ENCODE measurements at regions not wholly inside any gene's neighbourhood (a gene's known extent, or its start where the extent isn't known, plus 50 kb on each side); places are given as distances from the start of the nearest gene placed in this dataset.

DNA sequence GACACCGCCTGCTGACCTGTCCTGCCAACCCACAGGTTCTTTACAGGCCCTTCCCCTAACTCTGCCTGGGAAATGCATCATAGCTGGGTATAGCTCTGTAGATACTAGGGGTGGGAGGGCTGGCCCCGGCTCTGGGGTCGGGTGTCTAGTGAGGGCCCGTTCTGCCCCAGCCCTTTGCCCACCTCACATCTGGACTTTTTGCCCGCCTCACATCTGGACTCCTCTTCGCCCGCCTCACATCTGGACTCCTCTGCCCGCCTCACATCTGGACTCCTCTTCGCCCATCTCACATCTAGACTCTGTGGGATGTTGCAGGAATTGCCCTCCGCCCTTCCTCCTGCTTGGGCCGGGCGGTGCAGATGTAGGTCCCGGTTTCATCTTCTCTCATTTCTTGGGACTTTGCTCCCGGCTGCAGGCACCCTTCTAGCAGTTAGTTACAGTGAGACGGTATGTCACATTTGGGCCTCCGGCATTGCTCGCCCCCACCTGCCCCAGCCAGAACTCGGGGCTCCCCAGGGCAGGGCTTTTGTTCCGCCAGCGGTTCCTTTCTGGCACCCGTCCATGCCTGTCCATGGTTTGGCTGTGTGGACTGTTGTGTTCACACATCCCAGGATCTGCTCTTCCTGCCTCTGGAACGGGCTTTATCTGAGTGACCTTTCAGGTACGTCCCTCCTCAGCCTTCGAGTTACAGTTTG lies 1153.7 kb downstream of the BRD1 start:
- DNase-seq (ENCODE audit: low spot score), result no peak

DNA sequence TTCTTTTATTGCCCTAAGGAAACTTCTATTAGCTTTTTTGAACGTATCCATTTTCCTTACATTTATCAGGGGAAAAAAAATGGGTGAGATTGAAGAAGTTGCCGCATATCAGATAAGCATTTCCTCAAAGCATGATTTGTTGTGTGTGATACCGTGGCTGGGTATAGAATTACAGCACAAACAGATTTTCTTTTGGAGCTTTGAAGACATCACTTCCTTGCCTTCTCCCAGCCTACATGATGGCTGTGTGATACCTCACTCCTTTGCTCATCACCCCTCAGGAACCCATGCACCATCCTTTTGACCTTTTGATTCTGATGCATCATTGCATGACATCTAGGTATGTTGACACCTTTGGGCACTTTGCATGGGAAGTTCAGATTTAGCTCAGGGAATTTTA lies 1155.3 kb downstream of the BRD1 start:
- no peak for DNase-seq (ENCODE audit: low spot score)

DNA sequence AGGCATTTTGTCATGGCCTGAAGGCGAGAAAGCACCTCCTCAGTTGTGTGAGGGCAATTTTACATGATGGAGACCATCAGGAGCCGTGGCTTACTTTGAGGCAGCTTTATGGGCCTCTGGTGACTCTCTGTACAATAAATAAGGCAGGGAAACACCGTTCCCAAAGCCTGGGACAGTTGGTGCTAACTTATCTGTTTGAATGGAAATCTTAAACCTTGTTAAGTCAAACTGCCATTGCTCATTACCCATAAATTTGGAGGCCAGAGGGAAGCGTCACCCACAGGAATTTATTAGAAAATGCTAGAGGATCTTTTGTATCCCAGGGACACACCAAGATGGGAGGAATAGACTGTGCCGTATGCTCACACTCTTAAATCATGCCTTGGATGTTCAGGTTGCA lies 1156.9 kb downstream of the BRD1 start:
- no peak for DNase-seq (ENCODE audit: low spot score)

DNA sequence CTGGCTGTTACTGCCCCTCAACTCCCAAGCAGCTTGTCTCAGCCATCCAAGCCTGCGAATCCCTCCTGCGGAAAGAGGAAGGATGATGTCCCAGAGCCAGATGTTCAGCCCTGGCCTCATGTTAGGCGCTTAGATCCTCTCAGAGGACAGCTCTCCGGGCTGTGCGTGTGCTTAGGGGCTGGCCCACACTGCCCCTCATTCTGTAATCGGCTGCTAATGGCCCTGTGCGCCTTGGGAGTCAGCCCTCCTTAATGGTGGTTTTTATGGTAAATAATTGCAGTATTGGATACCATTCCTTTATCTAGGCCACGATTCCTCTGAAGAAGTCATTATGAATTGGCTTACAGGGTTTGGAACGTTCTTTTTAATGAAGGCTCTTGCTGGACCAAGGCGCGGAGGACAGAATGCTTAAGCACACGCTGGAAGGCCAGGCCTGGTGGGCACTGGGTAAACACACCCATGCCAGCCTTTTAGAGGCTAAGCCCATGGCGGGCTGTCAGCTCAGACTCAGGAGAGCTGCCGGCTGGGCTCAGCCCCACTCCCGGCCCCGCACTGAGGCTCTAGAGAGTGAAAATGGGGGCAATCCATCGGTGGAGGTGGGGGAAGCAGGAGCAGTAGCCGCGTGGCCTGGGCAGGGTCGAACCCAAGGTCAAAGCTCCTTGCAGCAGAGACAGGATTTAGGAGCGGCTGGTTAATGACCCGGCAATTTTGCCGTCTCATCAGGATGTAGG lies 1157.5 kb downstream of the BRD1 start:
- no peak for DNase-seq (ENCODE audit: low spot score)

DNA sequence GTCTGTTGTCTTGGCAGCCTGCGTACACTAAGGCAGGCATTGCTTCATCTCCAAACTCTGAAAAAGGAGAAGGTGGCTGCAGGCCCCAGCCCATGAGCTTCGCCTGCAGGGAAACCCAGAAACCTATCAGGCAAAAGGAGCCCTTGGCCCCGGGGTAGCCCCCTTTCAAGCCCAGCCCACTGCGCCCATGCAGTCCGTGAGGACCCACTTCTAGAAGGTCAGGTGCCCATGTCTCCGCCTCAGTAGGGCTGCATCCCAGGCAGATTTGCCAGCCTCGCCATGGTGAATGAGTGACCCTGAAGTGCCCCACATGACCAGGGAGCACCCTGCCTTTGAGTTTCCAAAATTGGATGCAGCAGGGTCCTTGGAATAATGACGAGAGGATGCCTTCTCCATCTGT lies 1158.4 kb downstream of the BRD1 start:
- no peak for DNase-seq (ENCODE audit: low spot score)

DNA sequence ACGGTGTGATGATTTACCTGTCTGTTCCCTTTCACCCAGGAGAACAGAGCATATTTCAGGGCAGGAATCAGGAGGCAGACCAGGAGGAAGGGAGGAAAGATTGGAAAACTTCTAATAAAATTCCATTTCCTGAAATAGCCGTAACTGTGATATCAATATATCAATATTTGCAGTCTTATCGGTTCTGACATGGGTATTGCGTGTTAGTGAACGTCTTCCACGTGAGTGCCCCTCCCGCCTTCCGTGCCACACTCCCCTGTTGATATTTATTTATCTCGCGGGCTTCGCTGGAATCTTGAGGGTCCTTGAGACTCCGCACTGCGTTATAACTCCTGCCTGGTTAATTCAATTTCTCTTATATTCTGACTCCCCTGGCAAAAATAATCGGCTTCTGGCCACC lies 1160.4 kb downstream of the BRD1 start:
- DNase-seq (ENCODE audit: low spot score), result no peak

DNA sequence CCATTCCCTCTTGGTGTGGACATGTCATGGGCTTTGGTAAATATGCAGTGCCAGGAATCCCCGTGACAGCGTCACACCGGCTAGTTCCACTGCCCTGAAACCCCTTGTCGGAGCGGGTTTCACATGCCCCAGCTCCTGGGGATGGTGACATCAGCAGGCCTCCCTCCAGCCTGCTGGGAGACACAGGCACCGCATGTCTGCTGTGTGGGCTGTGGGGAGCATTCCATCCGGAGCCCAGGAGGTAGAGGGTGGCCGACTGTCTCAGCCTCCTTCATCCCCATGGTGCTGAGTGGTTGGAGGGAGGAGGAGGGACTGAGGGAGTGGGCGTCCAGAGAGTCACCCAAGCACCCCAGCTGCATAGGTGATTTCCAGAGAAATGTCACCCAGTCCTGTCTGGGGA lies 1161.1 kb downstream of the BRD1 start:
- DNase-seq (ENCODE audit: low spot score), result no peak

DNA sequence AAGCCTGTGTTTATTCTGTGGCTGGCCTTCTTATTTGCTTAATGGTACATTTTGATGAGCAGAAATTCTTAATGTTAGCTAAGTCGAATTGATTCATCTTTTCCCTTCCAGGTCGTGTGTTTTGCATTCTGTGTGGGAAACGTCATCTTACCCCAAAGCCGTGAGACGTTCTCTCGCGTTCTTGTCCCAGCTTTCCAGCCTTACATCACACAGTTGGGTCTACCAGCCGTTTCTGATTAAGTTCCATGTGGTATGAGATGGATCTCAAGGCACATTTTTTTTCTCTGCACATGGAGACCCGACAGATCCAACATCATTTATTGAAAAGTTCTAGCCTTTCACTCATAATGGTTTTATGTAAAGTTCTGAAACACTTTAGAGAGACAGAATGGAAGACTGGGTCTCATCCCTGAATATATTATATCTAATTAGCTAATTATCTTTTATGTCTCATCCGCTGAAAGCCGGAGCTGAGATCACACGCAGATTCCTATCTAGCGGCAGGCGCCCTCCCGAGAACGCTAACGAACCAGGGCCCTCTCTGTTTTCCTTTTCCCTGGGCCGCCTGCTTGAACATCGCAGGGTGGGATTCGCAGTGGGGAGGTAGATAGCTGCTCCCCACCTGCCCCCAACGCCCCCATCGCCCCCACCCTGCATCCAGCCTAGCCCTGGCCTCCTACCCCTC lies 1162.2 kb downstream of the BRD1 start:
- no peak for DNase-seq (ENCODE audit: low spot score)

DNA sequence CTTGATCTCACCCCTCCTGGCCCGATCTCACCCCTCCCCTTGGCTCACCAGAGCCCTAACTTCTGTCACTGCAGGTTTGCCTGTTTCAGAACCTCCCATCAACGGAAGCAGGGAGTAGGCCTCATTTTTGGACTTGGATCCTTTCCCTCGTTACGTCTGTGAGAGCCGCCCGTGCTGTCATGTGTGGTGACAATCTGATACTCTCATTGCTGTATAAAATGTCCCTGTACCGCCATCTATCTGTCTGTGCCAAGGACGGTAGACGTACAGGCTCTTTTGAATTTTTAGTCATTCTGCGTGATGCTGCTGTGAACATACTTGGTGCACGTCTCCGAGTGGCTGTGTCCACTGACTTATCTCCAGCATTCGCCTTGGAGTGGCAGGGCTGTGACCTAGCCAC lies 1163.1 kb downstream of the BRD1 start:
- DNase-seq (ENCODE audit: low spot score), result no peak

DNA sequence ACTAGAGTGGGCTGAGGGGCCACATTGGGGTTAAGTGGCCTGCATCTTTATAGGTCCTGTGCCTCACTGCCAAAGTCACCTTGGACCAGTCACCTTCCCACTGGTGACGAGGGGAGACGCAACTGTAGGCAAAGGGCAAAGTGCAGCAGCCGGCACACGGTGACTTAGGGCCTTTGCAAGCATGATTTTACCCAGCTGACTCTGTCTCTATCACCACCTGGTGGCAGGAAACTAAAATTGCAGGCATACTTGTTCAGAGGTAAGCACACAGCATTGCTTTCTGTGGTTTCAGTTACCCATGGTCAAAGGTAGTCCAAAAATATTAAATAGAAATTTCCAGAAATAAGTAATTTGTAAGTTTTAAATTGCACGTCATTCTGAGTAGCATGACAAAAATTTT lies 1164.4 kb downstream of the BRD1 start:
- DNase-seq (ENCODE audit: low spot score), result no peak

DNA sequence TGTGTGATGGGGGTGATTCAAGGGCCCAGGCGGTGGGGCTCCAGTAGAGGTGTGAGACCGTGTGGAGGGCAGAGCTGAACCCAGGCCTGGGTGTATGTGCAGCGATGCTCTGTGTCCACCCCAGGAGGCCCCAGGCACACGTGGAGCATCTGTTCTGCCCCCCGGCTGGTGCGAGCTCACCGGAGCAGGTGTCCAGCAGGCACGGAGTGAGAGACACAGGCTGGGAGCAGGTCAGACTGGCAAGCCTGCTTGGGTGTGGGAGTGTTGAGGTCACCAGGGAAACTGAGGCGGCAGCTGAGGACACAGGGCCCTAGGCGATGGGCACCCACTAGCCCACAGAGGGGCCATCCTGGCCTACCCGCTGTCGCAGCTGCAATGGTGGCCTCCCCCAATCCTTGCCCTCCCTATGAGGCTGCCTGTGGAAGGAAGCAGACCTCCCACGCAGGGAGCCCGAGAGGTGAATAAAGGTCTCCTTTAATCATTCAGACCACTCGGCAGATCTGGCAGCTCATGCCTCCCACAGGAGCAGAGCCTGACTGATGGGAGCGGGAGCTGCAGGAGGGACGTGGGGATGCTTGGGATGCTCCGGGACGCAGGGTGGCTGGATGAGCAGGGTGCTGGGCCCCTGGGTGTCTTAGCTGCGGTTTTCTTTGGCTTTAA lies 1165.1 kb downstream of the BRD1 start:
- DNase-seq (ENCODE audit: low spot score), result no peak

DNA sequence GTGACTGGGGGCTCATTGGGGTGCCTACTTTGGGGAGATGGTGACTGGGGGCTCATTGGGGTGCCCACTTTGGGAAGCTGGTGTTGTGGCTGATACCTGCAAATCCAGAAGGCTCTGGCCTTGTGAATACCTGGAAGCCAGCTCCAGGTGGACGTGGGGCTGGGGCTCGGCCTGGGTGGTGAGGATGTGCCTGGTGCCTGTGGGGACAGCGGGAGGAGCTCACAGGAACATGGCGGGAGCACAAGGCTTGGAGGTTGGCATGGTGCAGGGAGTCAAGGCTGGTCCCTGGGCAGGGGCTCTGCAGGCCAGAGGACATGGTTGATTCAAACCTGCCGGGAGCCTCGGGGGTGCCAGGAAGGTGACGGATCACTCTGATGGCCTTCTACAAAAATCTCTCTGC lies 1165.7 kb downstream of the BRD1 start:
- no peak for DNase-seq (ENCODE audit: low spot score)

DNA sequence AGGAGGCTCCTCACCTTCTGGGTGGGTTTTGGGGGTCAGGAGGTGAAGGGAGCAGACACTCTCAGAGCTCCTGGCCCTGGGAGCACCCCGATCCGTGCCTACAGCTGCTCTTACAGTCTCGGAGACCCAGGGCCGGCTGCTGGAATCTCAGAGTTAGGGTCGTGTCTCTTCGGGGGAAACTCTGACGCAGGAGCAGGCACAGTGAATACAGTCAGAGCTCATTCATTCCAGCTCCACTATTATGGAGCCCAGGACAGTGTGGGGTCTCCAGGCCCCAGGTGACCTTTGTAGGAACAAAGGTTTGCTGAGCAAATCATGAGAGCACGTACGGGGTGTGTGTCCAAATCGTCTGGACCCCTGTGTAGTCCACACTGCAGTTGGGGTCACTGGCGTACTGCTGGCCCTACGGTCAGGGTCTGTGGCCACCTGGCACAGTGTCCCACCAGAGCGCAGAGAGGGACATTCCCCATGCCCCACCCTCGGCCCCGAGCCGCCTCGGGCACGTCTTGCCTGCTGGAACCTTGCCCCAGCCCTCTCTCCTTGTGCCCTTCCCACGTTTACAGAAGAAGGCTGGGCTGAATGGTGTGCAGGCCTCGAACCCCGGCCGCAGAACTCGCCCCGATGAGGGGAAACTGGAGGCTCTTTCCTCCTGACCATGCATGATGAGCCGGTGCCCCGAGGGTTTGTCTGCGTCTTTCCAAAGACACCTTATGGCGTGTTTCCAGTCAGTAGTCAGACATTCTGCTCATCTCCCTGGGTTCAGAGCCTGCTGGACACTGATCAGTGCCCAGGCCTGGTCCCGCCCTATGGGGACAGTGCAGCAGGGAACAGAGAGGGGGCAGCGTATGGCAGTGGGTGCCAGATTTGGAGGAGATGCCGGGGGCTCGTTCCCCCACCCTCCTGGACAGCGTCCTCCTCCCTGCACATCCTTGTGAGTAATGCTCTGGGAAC lies 1166.6 kb downstream of the BRD1 start:
- DNase-seq (ENCODE audit: low spot score), result no peak

DNA sequence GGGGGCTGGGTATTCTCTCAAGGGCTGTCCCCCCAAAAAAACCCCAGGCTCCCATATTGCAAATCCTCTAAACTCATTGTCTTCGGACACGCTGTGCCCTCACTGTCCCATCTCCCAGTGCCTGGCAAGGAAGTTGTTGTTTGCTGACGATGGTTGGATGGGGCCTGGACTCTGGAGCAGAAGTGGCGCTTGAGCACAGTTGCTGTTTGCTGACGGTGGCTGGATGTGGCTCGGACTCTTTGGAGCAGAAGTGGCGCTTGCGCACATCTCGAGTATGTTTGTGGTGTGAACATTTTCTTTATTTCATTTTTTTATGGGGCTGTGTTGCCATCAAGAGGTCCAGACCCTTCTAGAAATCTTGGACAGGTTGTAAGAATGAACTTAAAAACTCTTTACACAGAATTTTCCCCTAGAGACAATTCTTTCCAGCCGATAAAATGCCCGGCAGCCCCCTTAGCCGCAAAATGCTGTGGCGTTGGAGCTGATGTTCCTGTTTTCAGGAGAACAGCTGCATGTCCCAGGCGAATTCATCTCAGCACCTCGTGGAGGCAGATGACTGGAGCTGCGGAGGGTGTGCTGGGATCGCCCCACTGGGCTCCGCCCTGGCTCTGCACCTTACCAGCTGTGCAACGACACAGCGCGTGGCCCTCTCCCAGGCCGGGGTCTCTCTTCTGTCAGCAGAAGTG lies 1167.4 kb downstream of the BRD1 start:
- DNase-seq (ENCODE audit: low spot score), result no peak

DNA sequence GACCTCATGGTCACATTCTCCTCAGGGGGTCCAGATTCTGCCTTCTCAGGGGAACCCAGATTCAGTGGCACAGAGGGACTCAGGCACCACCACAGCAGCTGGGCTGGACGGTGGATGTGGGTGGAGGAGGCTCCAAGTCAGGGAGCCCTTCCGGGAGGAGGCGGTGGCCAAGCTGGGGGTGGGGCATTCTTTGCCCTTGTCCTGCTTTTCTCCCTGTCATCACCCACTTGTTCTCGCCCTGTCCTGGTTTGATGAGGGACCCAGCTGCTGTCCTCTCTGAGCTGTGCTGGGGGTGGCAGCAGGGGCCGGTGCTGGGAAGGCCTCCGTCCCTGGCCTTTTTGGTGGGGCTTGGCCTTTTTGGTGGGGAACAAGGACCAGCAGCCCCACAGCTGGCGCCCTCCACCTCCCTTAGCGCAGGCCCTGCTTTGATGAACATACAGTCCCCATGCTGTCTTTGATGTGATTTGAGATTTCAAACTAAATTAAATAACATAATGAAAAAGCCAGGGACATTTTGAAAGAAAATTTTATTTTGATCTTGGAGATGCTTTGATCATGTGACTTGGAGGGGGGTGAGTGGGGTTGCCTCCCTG lies 1168.2 kb downstream of the BRD1 start:
- DNase-seq (ENCODE audit: low spot score), result no peak

DNA sequence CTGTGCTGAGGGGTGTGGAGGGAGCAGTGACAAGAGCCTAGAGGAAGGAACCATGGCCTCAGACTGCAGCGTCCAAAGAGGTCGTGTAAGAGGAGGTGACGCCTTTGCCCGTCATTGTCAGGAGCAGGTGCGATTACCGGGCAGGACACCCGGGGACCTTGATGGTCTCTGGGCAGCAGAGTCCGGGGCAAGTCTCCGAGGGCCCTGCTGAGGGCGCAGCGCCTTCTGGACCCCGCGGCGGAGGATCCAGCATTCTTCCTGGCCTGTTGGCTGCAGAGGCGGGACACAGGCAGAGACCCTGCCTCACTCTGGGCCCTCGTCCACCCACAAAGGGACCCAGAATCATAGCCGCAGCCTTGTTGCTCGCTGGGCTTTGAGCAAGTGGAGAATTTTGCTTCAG lies 1168.8 kb downstream of the BRD1 start:
- DNase-seq (ENCODE audit: low spot score), result no peak

DNA sequence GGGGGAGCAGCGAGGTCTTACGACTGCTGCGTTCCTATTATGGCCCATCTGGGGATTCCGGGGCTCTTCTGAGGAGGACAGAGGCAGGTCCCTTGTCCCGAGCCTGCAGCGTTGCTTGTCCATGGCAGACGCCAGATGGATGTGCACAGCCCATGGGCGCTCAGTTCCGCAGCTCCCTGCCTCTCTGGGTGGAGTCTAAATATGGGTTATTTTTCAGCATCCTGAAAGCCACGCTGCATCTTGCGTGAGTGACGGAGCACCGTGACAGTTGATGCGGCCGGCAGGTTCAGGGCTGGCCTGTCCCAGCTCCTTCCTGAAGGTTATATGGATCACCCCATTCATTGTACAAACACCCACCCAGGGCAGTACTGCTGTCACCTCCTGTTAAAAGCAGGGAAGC lies 1169.4 kb downstream of the BRD1 start:
- no peak for DNase-seq (ENCODE audit: low spot score)

DNA sequence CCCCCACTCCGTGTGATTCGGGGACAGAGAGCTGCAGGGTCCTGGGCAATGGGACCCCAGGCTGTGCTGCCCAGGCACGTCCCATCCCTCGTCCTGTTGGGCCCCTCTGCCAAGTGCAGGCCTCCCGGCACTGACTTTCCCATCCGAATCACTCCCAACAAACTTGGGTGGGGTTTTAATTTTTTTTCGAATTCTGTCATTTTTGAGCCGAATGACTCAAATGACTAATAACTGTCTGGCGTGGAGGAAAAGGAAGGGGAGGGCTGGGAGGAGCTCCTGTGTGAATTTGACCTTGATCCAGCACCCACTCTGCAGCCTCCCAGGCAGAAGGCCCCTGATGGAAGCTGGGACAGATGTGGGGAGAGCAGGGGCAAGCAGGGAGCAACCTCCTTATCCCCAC lies 1173.2 kb downstream of the BRD1 start:
- no peak for DNase-seq (ENCODE audit: low spot score)

DNA sequence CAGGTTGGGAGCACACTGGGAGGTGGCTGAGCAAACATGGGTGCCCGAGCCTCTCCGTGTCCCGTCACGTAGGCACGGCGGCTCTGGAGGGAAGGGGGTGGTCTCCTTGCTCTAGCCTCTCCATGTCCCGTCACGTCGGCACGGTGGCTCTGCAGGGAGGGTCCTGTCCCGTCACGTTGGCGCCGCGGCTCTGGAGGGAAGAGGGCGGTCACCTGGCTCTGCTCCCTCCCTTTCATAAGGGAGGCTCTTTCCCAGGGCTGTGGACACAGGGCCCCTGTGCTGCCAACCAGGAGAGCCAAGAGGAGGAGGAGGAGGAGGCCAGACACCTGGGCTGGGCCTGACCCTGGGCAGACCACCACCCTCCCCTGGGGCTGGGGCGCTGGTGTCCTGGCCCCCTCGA lies 1173.7 kb downstream of the BRD1 start:
- DNase-seq (ENCODE audit: low spot score), result no peak

DNA sequence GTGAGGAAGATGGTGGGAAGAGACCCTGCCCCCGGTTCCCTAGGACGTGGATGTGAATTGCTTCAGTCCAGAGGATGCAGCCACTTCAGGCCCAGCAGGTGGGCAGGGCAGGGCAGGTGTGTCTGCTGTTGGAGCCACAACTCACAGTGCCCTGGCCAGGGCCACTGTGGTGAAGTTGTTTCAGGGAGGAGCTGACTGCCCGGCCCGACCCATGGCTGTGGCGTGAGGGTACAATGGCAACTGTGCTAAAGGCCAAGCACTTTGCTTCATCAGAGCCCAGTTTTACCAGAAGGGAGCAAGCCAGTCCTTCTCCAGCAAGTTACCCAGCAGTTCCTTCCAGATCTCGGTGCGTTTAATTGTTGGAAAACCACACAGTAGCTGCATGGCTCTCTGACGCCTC lies 1174.4 kb downstream of the BRD1 start:
- DNase-seq (ENCODE audit: low spot score), result no peak

DNA sequence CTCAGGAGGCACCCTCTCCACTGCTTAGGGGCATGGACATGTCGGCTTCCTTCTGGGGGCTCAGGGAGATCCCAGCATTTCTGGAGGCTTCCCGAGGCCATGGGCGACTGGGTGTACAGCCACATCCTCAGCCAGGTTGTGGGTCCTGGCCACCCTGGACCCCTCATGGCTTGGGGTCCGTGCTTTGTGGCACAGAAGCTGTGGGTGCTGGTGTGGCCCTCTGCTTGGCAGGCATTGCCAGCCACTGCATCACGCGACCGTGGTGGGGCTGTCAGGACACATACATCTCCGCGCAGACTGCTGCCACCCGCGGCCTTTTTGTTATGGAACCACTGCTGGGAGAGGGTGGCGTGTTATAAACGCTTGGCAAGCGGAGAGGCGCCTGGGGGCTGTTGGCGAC lies 1174.9 kb downstream of the BRD1 start:
- no peak for DNase-seq (ENCODE audit: low spot score)
